ENCODE measurements at regions not wholly inside any gene's neighbourhood (a gene's known extent, or its start where the extent isn't known, plus 50 kb on each side); places are given as distances from the start of the nearest gene placed in this dataset.

- H3K27ac ChIP-seq (ENCODE audit: control insufficient read depth, insufficient read depth, low read length) = no peak overlapping the region
- no peak overlapping the region for H3K4me2 ChIP-seq (ENCODE audit: control insufficient read depth, extremely low read depth, insufficient read depth, low read depth, low read length)
- H3K9ac ChIP-seq (ENCODE audit: control insufficient read depth, extremely low read depth, insufficient read depth, low read length) = no peak overlapping the region
- DNase-seq (ENCODE audit: low read depth, low spot score) (no peak), FAIRE-seq (no peak)
- no peaks in the 10 kb centered on the region for H3K4me1 ChIP-seq (ENCODE audit: control insufficient read depth, extremely low read depth, insufficient read depth, low read length)
- H2AFZ ChIP-seq (ENCODE audit: control insufficient read depth, low read length) = no peak overlapping the region
- H3K9me1 ChIP-seq (ENCODE audit: control insufficient read depth, extremely low read depth, insufficient read depth, low read length) = no peaks in the 10 kb centered on the region
- H4K20me1 ChIP-seq (ENCODE audit: control insufficient read depth, extremely low read depth, insufficient read depth, low read length) = no peaks in the 10 kb centered on the region
- TF ChIP-seq EZH2 (IDR thresholded peaks at IDR 0.05; ENCODE audit: low read length) = no peak
- TF ChIP-seq, protein P1, sequence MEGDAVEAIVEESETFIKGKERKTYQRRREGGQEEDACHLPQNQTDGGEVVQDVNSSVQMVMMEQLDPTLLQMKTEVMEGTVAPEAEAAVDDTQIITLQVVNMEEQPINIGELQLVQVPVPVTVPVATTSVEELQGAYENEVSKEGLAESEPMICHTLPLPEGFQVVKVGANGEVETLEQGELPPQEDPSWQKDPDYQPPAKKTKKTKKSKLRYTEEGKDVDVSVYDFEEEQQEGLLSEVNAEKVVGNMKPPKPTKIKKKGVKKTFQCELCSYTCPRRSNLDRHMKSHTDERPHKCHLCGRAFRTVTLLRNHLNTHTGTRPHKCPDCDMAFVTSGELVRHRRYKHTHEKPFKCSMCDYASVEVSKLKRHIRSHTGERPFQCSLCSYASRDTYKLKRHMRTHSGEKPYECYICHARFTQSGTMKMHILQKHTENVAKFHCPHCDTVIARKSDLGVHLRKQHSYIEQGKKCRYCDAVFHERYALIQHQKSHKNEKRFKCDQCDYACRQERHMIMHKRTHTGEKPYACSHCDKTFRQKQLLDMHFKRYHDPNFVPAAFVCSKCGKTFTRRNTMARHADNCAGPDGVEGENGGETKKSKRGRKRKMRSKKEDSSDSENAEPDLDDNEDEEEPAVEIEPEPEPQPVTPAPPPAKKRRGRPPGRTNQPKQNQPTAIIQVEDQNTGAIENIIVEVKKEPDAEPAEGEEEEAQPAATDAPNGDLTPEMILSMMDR (optimal IDR thresholded peaks at IDR 0.05 in 1 of 3, IDR thresholded peaks at IDR 0.05 in 1 of 3, conservative IDR thresholded peaks at IDR 0.05 in 1 of 3; ENCODE audit: extremely low read depth in 1 of 3, insufficient read depth in 2 of 3, low read length in 3 of 3) = no peak
- peaks cover 18% of the 10 kb centered on the region for H3K27me3 ChIP-seq (ENCODE audit: control insufficient read depth, extremely low read depth, insufficient read depth, low read length)
- dilution Hi-C loops (cut with MboI; ENCODE audit: extremely low pct_ligation_motif_present, low sequenced_read_pairs) = no loop called here
- H3K36me3 ChIP-seq (ENCODE audit: control insufficient read depth in 2 of 2, extremely low read depth in 1 of 2, insufficient read depth in 2 of 2, low read length in 2 of 2) = no peaks in the 10 kb centered on the region
- H3K4me3 ChIP-seq (ENCODE audit: control insufficient read depth in 2 of 3, extremely low read depth in 1 of 3, insufficient read depth in 2 of 3, low read depth in 1 of 3, low read length in 3 of 3) = no peak overlapping the region
- no peaks in the 10 kb centered on the region for H3K79me2 ChIP-seq (ENCODE audit: control insufficient read depth, insufficient read depth, low read length)
- no peaks in the 10 kb centered on the region for H3K9me3 ChIP-seq (ENCODE audit: control insufficient read depth, low read depth, low read length)
These were observed 138.8 kb upstream of the UBASH3B start for GRCh38 chr11:122516686-122517085.

- Histone ChIP-seq H3K4me2 (ENCODE audit: control insufficient read depth, extremely low read depth, insufficient read depth, low read depth, low read length) (no peak overlapping the region), H2AFZ (ENCODE audit: control insufficient read depth, low read length) (no peak overlapping the region), H3K36me3 (ENCODE audit: control insufficient read depth in 2 of 2, extremely low read depth in 1 of 2, insufficient read depth in 2 of 2, low read length in 2 of 2) (no peaks in the 10 kb centered on the region), H4K20me1 (ENCODE audit: control insufficient read depth, extremely low read depth, insufficient read depth, low read length) (no peaks in the 10 kb centered on the region), H3K4me3 (ENCODE audit: control insufficient read depth in 2 of 3, extremely low read depth in 1 of 3, insufficient read depth in 2 of 3, low read depth in 1 of 3, low read length in 3 of 3) (no peak overlapping the region), H3K79me2 (ENCODE audit: control insufficient read depth, insufficient read depth, low read length) (no peaks in the 10 kb centered on the region), H3K27ac (ENCODE audit: control insufficient read depth, insufficient read depth, low read length) (no peak overlapping the region), H3K27me3 (ENCODE audit: control insufficient read depth, extremely low read depth, insufficient read depth, low read length) (peaks cover 17% of the 10 kb centered on the region), H3K9me3 (ENCODE audit: control insufficient read depth, low read depth, low read length) (no peaks in the 10 kb centered on the region), H3K9me1 (ENCODE audit: control insufficient read depth, extremely low read depth, insufficient read depth, low read length) (no peaks in the 10 kb centered on the region), H3K4me1 (ENCODE audit: control insufficient read depth, extremely low read depth, insufficient read depth, low read length) (no peaks in the 10 kb centered on the region), H3K9ac (ENCODE audit: control insufficient read depth, extremely low read depth, insufficient read depth, low read length) (no peak overlapping the region)
- DNase-seq (ENCODE audit: low read depth, low spot score) (no peak), FAIRE-seq (no peak)
- no peak for TF ChIP-seq EZH2 (IDR thresholded peaks at IDR 0.05; ENCODE audit: low read length)
- TF ChIP-seq, protein P1 (optimal IDR thresholded peaks at IDR 0.05 in 1 of 3, IDR thresholded peaks at IDR 0.05 in 1 of 3, conservative IDR thresholded peaks at IDR 0.05 in 1 of 3; ENCODE audit: extremely low read depth in 1 of 3, insufficient read depth in 2 of 3, low read length in 3 of 3) = no peak
- dilution Hi-C loops (cut with MboI; ENCODE audit: extremely low pct_ligation_motif_present, low sequenced_read_pairs) = no loop called here
These were observed 141.5 kb upstream of the UBASH3B start for GRCh38 chr11:122513997-122514396.
